KMS-11 (cell line): ENCODE measurements at regions not wholly inside any gene's neighbourhood (a gene's known extent, or its start where the extent isn't known, plus 50 kb on each side); places are given as distances from the start of the nearest gene placed in this dataset.
A peak's percentile ranks its signal among the peaks of the same experiment; 100 is the strongest.

Experiments
- H2AFZ ChIP-seq: fragments of 200-600 bp; sonication (generic); 2 replicates; pipeline ENCODE4 v1.6.1; 2016; ENCODE audit warnings: antibody characterized with exemption, mixed run types, low read depth
- H3K27ac ChIP-seq: fragments of 200-600 bp; sonication (generic); 2 replicates; pipeline ENCODE4 v1.6.1; 2016; ENCODE audit warnings: mild to moderate bottlenecking, mixed run types
- H3K27me3 ChIP-seq: fragments of 200-600 bp; sonication (generic); 2 replicates; pipeline ENCODE4 v1.6.1; 2017; ENCODE audit warnings: mild to moderate bottlenecking, low read depth, mixed run types, moderate library complexity; ENCODE audit not compliant: insufficient read depth
- H3K36me3 ChIP-seq: fragments of 200-600 bp; sonication (generic); 2 replicates; pipeline ENCODE4 v1.6.1; 2017; ENCODE audit warnings: mild to moderate bottlenecking, mixed run types; ENCODE audit not compliant: insufficient read depth
- H3K4me1 ChIP-seq: fragments of 200-600 bp; sonication (generic); 2 replicates; pipeline ENCODE4 v1.6.1; 2016; ENCODE audit warnings: mild to moderate bottlenecking, low read depth, mixed run types; ENCODE audit not compliant: poor library complexity, severe bottlenecking
- H3K4me2 ChIP-seq: fragments of 200-600 bp; sonication (generic); 2 replicates; pipeline ENCODE4 v1.7.0; 2016; ENCODE audit warnings: mild to moderate bottlenecking, mixed run types
- H3K4me3 ChIP-seq: fragments of 200-600 bp; sonication (generic); IDR thresholded peaks from 2 replicates; pipeline ENCODE4 v1.6.1; 2017; ENCODE audit warnings: low read depth, low read length, mixed read lengths; ENCODE audit not compliant: insufficient read depth
- H3K79me2 ChIP-seq: fragments of 200-600 bp; sonication (generic); 2 replicates; pipeline ENCODE4 v1.6.1; 2016; ENCODE audit warnings: low read depth, mixed run types; ENCODE audit not compliant: insufficient read depth
- H3K9ac ChIP-seq: fragments of 200-600 bp; sonication (generic); 2 replicates; pipeline ENCODE4 v1.6.1; 2016; ENCODE audit warnings: mild to moderate bottlenecking, mixed run types
- H4K20me1 ChIP-seq: fragments of 200-600 bp; sonication (generic); 2 replicates; pipeline ENCODE4 v1.6.1; 2016; ENCODE audit warnings: mild to moderate bottlenecking, mixed run types; ENCODE audit not compliant: insufficient read depth
- TF ChIP-seq, protein P1 (sequence below): fragments of 200-600 bp; sonication (generic); conservative IDR thresholded peaks from 2 replicates; pipeline ENCODE4 v1.6.1; 2017; ENCODE audit warnings: low read depth, mild to moderate bottlenecking, antibody characterized with exemption, low read length, moderate library complexity, mixed read lengths

DNA sequence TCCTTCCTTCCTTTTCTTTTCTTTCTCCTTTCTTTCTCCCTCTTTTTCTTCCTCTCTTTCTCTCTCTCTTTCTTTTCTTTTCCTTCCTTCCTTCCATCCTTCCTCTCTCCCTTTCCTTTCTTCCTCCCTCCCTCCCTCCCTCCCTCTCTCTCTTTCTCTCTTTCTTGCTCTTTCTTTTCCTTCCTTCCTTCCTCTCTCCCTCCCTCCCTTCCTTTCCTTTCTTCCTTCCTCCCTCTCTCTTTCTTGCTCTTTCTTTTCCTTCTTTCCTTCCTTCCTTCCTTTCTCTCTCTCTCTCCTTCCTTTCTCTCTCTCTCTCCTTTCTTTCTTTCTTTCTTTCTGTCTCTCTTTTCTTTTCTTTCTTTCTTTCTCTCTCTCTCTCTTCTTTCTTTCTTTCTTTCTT is 207.6 kb downstream of the ATP23 start:
- H3K79me2 ChIP-seq, result no peaks in the 10 kb centered on the region
- no peak overlapping the region for H3K9ac ChIP-seq
- no peaks in the 10 kb centered on the region for H3K36me3 ChIP-seq
- no peak overlapping the region for H3K4me2 ChIP-seq
- TF ChIP-seq, protein P1, sequence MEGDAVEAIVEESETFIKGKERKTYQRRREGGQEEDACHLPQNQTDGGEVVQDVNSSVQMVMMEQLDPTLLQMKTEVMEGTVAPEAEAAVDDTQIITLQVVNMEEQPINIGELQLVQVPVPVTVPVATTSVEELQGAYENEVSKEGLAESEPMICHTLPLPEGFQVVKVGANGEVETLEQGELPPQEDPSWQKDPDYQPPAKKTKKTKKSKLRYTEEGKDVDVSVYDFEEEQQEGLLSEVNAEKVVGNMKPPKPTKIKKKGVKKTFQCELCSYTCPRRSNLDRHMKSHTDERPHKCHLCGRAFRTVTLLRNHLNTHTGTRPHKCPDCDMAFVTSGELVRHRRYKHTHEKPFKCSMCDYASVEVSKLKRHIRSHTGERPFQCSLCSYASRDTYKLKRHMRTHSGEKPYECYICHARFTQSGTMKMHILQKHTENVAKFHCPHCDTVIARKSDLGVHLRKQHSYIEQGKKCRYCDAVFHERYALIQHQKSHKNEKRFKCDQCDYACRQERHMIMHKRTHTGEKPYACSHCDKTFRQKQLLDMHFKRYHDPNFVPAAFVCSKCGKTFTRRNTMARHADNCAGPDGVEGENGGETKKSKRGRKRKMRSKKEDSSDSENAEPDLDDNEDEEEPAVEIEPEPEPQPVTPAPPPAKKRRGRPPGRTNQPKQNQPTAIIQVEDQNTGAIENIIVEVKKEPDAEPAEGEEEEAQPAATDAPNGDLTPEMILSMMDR, result no peak
- no peak overlapping the region for H2AFZ ChIP-seq
- no peaks in the 10 kb centered on the region for H3K27me3 ChIP-seq
- no peaks in the 10 kb centered on the region for H3K4me1 ChIP-seq
- no peak overlapping the region for H3K4me3 ChIP-seq
- no peaks in the 10 kb centered on the region for H4K20me1 ChIP-seq
- H3K27ac ChIP-seq, result no peak overlapping the region

DNA sequence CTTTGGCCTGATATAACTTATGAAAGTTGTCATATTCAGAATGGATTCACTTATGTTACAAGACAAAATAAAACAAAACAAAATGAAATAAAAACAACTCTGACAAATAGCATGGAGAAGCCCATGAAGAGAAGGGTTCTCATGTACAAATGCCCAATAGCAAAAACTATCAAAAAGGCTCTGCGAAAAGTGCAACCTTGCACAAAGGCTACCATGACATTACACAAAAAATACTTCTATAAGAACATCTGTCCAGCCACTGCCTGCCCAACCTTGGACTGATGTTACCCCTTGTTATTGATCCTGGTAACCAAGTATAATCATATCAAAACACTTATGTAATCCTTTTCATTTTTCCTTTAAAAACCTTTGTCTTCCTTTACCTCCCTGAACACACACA is 213.0 kb downstream of the ATP23 start:
- Histone ChIP-seq H3K79me2 (no peaks in the 10 kb centered on the region), H3K4me2 (no peak overlapping the region), H3K27me3 (no peaks in the 10 kb centered on the region), H3K36me3 (no peaks in the 10 kb centered on the region), H3K4me1 (peaks cover 2% of the 10 kb centered on the region), H3K4me3 (no peak overlapping the region), H3K27ac (no peak overlapping the region), H4K20me1 (no peaks in the 10 kb centered on the region), H2AFZ (no peak overlapping the region), H3K9ac (no peak overlapping the region)
- TF ChIP-seq, protein P1, result no peak

DNA sequence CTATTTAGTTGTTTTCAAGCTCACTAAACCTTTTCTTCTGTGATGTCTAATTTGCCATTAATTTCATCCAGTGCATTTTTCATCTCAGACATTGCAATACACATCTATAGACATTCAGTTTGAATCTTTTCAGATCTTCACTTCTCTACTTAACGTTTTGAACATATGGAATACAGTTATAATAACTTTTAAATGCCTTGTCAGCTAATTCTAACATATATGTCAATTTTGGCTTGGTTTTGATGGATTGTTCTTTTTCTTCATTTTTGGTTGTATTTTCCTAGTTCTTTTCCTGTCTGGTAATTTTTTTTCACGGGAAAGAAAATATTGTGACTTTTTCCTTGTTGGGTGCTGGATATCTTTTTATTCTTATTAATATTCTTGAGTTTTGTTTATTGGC is 215.3 kb downstream of the ATP23 start:
- H2AFZ ChIP-seq, result no peak overlapping the region
- no peak overlapping the region for H3K4me3 ChIP-seq
- H3K79me2 ChIP-seq, result no peaks in the 10 kb centered on the region
- H3K4me1 ChIP-seq, result peaks cover 21% of the 10 kb centered on the region
- no peak overlapping the region for H3K27ac ChIP-seq
- H3K9ac ChIP-seq, result no peak overlapping the region
- no peaks in the 10 kb centered on the region for H3K36me3 ChIP-seq
- H4K20me1 ChIP-seq, result no peaks in the 10 kb centered on the region
- no peak overlapping the region for H3K4me2 ChIP-seq
- no peaks in the 10 kb centered on the region for H3K27me3 ChIP-seq
- TF ChIP-seq, protein P1, result no peak

DNA sequence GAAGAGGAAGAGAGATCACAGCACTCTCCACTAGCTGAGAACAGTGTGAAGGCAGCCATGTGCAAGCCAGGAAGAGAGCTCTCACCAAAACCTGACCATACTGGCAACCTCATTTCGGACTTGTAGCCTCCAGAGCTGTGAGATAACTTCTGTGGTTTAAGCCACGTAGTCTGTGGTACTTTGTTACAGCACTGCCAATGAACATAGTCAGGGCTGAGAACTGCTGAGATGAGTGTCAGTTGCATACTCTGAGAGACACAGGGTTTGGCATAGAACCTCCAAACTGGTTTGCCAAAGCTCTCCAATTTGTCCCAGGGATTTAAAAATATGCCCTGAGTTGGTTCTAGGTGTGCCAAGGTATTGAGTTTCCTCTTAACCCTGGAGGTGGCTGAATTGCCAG is 218.6 kb downstream of the ATP23 start:
- peak overlapping the region; percentile 7; the same call in 1 of the 2 replicates for H3K27ac ChIP-seq
- H3K9ac ChIP-seq, result no peak overlapping the region; the same call in 1 of the 2 replicates
- no peaks in the 10 kb centered on the region for H3K79me2 ChIP-seq
- H3K4me3 ChIP-seq, result no peak overlapping the region
- no peaks in the 10 kb centered on the region for H3K36me3 ChIP-seq
- TF ChIP-seq, protein P1, result no peak
- no peaks in the 10 kb centered on the region for H4K20me1 ChIP-seq
- H3K27me3 ChIP-seq, result no peaks in the 10 kb centered on the region
- H3K4me1 ChIP-seq, result peaks cover 43% of the 10 kb centered on the region
- H3K4me2 ChIP-seq, result peak overlapping the region; percentile 24; the same call in 1 of the 2 replicates
- peak overlapping the region; percentile 46 for H2AFZ ChIP-seq

DNA sequence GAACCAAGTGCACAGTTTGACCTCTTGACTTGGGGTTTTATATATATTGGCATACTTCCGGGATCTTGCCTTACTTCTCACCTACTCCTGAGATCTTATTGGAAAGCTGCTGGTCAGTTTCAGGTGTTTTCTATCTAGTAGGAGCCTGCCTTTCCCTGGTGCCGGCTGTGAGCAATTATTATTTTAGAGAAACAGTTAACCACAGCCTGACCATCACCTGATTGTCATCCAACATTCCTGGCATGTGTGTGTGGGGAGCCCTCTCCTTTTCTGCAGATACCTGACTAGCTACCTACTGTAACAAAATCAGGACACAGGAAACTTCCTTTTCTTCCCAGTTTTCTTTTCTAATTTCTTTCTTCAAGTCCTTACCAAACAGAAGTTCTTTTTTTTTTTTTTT is 220.4 kb downstream of the ATP23 start:
- Histone ChIP-seq H3K9ac (no peak overlapping the region), H3K36me3 (no peaks in the 10 kb centered on the region), H3K4me3 (no peak overlapping the region), H3K79me2 (no peaks in the 10 kb centered on the region), H4K20me1 (no peaks in the 10 kb centered on the region), H3K4me1 (peaks cover 61% of the 10 kb centered on the region), H3K27me3 (no peaks in the 10 kb centered on the region), H3K27ac (no peak overlapping the region), H2AFZ (no peak overlapping the region), H3K4me2 (no peak overlapping the region)
- TF ChIP-seq, protein P1, result no peak
